ENCODE measurements at regions not wholly inside any gene's neighbourhood (a gene's known extent, or its start where the extent isn't known, plus 50 kb on each side); places are given as distances from the start of the nearest gene placed in this dataset.

DNA sequence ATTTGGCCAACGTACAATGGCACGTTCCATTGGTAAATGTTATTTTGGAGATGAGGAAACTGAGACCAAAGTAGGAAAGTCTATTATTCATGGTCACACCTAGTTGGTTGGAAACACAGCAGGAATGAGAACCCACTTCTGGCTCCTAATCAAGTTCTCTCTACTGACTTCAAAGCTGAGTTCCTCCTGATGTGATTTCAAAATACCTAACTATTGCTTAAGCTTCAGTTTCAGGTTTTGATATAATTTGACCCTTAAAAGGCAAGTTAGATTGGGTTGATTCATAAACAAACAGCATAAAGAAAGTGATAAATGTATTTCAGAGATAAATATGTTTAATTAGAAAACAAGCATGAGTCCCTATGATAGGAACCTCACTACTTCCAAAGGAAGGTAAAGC, 312.5 kb downstream of the PARP8 start:
- TF ChIP-seq ZNF274 (IDR thresholded peaks at IDR 0.05; ENCODE audit: low read depth, low read length) (no peak), SUZ12 (IDR thresholded peaks at IDR 0.05; ENCODE audit: extremely low read depth, insufficient read depth, insufficient read length) (no peak), YY1 (IDR thresholded peaks at IDR 0.05; ENCODE audit: insufficient read depth, insufficient read length) (no peak)
- Histone ChIP-seq H3K4me1 (ENCODE audit: insufficient read depth, insufficient read length) (no peaks in the 10 kb centered on the region), H3K36me3 (ENCODE audit: insufficient read depth, insufficient read length, low read length) (no peaks in the 10 kb centered on the region), H3K9ac (ENCODE audit: insufficient read length, low read depth) (no peak overlapping the region), H3K9me3 (ENCODE audit: insufficient read depth, low read length) (peaks cover 4% of the 10 kb centered on the region; the same call in 1 of the 2 replicates), H3K4me3 (ENCODE audit: insufficient read length, low read depth) (no peak overlapping the region), H3K27me3 (ENCODE audit: insufficient read depth, insufficient read length) (no peaks in the 10 kb centered on the region)
- no peak for DNase-seq (ENCODE audit: low read depth, low spot score)

DNA sequence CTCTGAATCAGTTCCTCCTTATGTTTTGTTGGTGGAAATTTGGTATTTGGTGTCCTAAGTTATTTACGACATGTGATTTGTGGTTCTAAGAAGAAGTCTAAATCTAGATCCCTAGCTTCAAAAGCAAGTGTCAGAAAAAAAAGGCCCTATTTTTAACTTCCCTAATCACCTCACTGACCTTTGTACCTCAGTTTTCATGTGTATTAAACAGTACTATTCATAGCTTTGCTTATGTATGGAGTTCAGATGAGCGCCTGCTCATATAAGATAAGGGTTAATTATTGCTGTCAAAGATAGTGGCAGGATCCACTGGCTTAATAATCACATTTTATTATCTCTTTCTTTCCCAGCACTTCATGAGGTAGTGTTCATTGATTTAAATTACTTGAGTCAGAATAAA, 318.2 kb downstream of the PARP8 start:
- DNase-seq (ENCODE audit: low read depth, low spot score): no peak
- Histone ChIP-seq H3K9me3 (ENCODE audit: insufficient read depth, low read length) (peaks cover 4% of the 10 kb centered on the region; the same call in 1 of the 2 replicates), H3K9ac (ENCODE audit: insufficient read length, low read depth) (no peak overlapping the region), H3K4me1 (ENCODE audit: insufficient read depth, insufficient read length) (no peaks in the 10 kb centered on the region), H3K4me3 (ENCODE audit: insufficient read length, low read depth) (no peak overlapping the region), H3K27me3 (ENCODE audit: insufficient read depth, insufficient read length) (no peaks in the 10 kb centered on the region), H3K36me3 (ENCODE audit: insufficient read depth, insufficient read length, low read length) (no peaks in the 10 kb centered on the region)
- TF ChIP-seq ZNF274 (IDR thresholded peaks at IDR 0.05; ENCODE audit: low read depth, low read length) (no peak), SUZ12 (IDR thresholded peaks at IDR 0.05; ENCODE audit: extremely low read depth, insufficient read depth, insufficient read length) (no peak), YY1 (IDR thresholded peaks at IDR 0.05; ENCODE audit: insufficient read depth, insufficient read length) (no peak)

DNA sequence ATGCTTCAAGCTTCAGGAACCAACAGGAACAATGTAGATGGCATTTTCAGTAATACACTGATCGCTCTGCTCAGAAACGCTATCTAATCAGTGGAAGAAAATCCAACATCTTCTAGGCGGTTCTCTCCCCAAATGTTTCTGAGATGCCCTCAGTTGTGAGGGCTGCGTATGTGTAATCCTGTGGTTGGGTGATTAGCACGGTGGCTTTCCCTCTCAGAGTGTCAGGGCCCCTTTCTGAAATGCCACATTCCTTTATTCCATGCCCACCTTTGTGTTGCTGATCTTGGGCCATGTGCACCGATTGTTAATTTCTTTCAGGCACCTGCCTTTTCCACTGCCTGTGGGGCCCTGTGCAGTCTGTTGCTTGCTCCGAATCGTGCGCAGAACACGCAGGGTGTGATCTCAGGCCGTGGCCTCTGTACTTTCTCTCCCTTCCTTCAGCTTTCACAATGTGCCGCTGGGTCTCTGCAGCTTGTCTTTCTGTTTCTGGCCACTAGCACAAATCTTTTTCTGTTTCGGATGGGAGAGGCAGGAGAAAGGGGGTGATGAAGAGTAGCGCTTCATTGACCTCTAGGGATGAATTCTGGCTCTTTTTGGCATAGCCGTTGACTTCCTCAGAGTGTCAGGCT, 324.0 kb downstream of the PARP8 start:
- Histone ChIP-seq H3K4me3 (ENCODE audit: insufficient read length, low read depth) (no peak overlapping the region), H3K4me1 (ENCODE audit: insufficient read depth, insufficient read length) (no peaks in the 10 kb centered on the region), H3K9me3 (ENCODE audit: insufficient read depth, low read length) (no peaks in the 10 kb centered on the region), H3K9ac (ENCODE audit: insufficient read length, low read depth) (no peak overlapping the region), H3K27me3 (ENCODE audit: insufficient read depth, insufficient read length) (no peaks in the 10 kb centered on the region), H3K36me3 (ENCODE audit: insufficient read depth, insufficient read length, low read length) (no peaks in the 10 kb centered on the region)
- TF ChIP-seq YY1 (IDR thresholded peaks at IDR 0.05; ENCODE audit: insufficient read depth, insufficient read length) (no peak), ZNF274 (IDR thresholded peaks at IDR 0.05; ENCODE audit: low read depth, low read length) (no peak), SUZ12 (IDR thresholded peaks at IDR 0.05; ENCODE audit: extremely low read depth, insufficient read depth, insufficient read length) (no peak)
- no peak for DNase-seq (ENCODE audit: low read depth, low spot score)

DNA sequence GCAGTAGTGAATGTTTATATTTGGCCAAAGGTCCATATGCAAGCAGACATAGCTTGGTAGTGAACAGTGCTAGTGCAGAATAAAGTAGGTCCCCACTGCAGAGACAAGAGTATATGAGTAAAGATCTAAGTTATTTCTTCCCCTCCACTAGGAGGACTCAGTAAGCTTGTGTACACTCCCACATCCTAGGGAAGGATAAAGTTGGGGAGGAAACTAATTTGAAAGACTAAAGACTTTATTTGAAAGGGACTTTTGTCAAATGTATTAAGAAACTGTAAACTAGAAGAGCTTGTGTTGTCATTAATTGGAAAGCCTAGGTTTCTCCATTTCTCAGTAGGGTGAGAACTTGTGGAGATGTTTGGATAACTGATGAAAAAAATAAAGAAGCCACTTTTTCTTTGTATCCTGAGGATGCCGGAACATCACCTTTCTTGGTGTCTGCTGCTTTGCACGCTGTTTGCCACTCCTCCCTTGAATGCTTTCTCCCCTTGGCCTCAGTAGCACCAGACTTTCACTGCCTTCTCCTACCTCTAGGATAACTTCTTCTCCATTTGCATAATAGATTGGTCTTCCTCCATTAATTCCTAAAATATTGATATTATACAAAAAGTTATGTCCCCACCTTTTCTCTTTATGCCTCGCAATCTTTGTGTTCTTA, 329.0 kb downstream of the PARP8 start:
- H3K9ac ChIP-seq (ENCODE audit: insufficient read length, low read depth): no peak overlapping the region

DNA sequence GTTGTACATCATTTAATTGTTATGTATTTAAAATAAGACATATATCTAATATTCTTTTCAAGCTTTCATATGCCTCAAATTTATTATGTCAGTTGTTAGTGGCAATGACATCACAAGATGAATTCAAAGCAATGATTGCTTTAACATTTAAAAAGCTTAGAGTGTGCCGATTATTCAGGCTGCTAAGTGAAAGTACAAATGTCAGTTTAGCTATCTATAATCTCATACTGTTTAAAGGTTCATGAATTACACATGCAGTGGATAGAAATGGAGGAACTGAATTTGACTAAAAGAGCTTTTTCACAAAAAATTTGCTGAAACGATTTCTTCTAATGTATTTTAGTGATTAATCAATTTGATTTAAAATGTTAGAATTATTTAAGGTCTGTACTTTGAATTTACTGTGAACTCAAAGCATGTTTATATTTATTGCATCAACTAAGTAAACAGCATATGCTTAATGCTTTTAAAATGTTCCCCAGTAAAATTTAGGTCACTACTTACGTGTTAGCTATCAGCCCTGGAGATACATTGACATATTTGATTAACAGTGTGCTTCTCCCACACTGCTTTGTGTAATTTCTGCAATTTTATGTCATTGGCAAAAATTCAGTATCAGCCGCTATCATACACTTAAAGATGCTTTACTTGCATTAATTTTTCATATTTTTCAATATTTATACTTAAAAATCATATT, 334.9 kb downstream of the PARP8 start:
- H3K36me3 ChIP-seq (ENCODE audit: insufficient read depth, insufficient read length, low read length): no peaks in the 10 kb centered on the region
- H3K4me1 ChIP-seq (ENCODE audit: insufficient read depth, insufficient read length): no peaks in the 10 kb centered on the region
- no peak overlapping the region for H3K9ac ChIP-seq (ENCODE audit: insufficient read length, low read depth)
- H3K4me3 ChIP-seq (ENCODE audit: insufficient read length, low read depth): no peak overlapping the region
- TF ChIP-seq ZNF274 (IDR thresholded peaks at IDR 0.05; ENCODE audit: low read depth, low read length) (no peak), YY1 (IDR thresholded peaks at IDR 0.05; ENCODE audit: insufficient read depth, insufficient read length) (no peak), SUZ12 (IDR thresholded peaks at IDR 0.05; ENCODE audit: extremely low read depth, insufficient read depth, insufficient read length) (no peak)
- DNase-seq (ENCODE audit: low read depth, low spot score): no peak
- H3K9me3 ChIP-seq (ENCODE audit: insufficient read depth, low read length): no peaks in the 10 kb centered on the region
- H3K27me3 ChIP-seq (ENCODE audit: insufficient read depth, insufficient read length): no peaks in the 10 kb centered on the region

More for the DNA sequence above, 329.0 kb downstream of the PARP8 start:
- H3K4me3 ChIP-seq (ENCODE audit: insufficient read length, low read depth): no peak overlapping the region
- H3K4me1 ChIP-seq (ENCODE audit: insufficient read depth, insufficient read length): no peaks in the 10 kb centered on the region
- H3K36me3 ChIP-seq (ENCODE audit: insufficient read depth, insufficient read length, low read length): no peaks in the 10 kb centered on the region
- no peak for DNase-seq (ENCODE audit: low read depth, low spot score)
- no peaks in the 10 kb centered on the region for H3K9me3 ChIP-seq (ENCODE audit: insufficient read depth, low read length)
- no peak for TF ChIP-seq ZNF274 (IDR thresholded peaks at IDR 0.05; ENCODE audit: low read depth, low read length)
- no peaks in the 10 kb centered on the region for H3K27me3 ChIP-seq (ENCODE audit: insufficient read depth, insufficient read length)

DNA sequence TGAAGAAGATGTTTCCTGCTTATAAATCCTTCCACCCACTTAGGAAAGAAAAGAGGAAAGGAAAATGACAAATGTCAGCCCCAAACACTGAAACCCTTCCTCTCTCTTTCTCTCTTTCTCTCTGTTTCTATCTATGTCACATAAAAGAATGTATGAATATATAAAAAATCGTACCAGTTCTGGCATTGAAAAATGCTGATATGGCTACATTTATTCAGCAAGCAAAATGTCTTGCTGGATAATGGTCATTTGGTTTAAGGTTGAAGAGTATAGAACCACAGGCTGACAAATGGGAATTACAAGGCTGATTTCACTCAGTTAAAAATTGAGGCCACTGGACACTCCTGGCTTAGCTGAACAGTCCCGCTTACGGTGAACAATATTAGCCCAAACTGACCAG, 335.9 kb downstream of the PARP8 start:
- no peaks in the 10 kb centered on the region for H3K9me3 ChIP-seq (ENCODE audit: insufficient read depth, low read length)
- TF ChIP-seq SUZ12 (IDR thresholded peaks at IDR 0.05; ENCODE audit: extremely low read depth, insufficient read depth, insufficient read length) (no peak), YY1 (IDR thresholded peaks at IDR 0.05; ENCODE audit: insufficient read depth, insufficient read length) (no peak), ZNF274 (IDR thresholded peaks at IDR 0.05; ENCODE audit: low read depth, low read length) (no peak)
- no peaks in the 10 kb centered on the region for H3K36me3 ChIP-seq (ENCODE audit: insufficient read depth, insufficient read length, low read length)
- no peak overlapping the region for H3K9ac ChIP-seq (ENCODE audit: insufficient read length, low read depth)
- DNase-seq (ENCODE audit: low read depth, low spot score): no peak
- H3K4me3 ChIP-seq (ENCODE audit: insufficient read length, low read depth): no peak overlapping the region
- H3K27me3 ChIP-seq (ENCODE audit: insufficient read depth, insufficient read length): no peaks in the 10 kb centered on the region
- H3K4me1 ChIP-seq (ENCODE audit: insufficient read depth, insufficient read length): no peaks in the 10 kb centered on the region

DNA sequence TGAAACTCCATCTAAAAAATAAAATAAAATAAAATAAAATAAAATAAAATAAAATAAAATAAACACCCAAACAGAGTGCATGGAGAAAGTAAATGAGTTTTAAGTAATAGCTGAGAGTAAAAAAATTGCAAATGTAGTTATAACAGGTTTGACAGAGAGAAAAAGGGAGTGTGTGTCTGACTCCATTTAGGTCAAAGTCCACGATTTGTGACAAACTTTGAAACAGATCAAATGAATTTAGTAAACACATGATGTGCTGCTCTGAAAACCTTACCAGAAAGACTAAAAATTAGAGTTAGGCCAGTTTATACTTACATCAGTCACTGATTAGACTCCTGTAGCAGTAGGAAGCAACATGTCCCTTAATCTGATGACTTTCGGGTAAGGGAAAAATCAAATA, 346.6 kb downstream of the PARP8 start:
- H3K27me3 ChIP-seq (ENCODE audit: insufficient read depth, insufficient read length): no peaks in the 10 kb centered on the region
- TF ChIP-seq SUZ12 (IDR thresholded peaks at IDR 0.05; ENCODE audit: extremely low read depth, insufficient read depth, insufficient read length): no peak
- H3K4me1 ChIP-seq (ENCODE audit: insufficient read depth, insufficient read length): no peaks in the 10 kb centered on the region
- H3K4me3 ChIP-seq (ENCODE audit: insufficient read length, low read depth): no peak overlapping the region
- no peak overlapping the region for H3K9ac ChIP-seq (ENCODE audit: insufficient read length, low read depth)
- H3K36me3 ChIP-seq (ENCODE audit: insufficient read depth, insufficient read length, low read length): no peaks in the 10 kb centered on the region
- DNase-seq (ENCODE audit: low read depth, low spot score): no peak
- no peaks in the 10 kb centered on the region for H3K9me3 ChIP-seq (ENCODE audit: insufficient read depth, low read length)
